ENCODE measurements at regions not wholly inside any gene's neighbourhood (a gene's known extent, or its start where the extent isn't known, plus 50 kb on each side); places are given as distances from the start of the nearest gene placed in this dataset.
"Not testable (repeated sequence)": the region's sequence is repeated elsewhere in the genome, so short reads cannot be mapped to it uniquely, and the experiment has no call there.

GRCh38 chr13:34738254-34738992 is 203.6 kb upstream of the NBEA start:
- H3K27ac ChIP-seq (ENCODE audit: extremely low read depth, low read depth, low read length) = no peak overlapping the region
- CTCF ChIA-PET = interaction anchor here (0.7 kb wide), 2 partner anchors 156 to 675 kb away, joined by 3 read pairs; no protein-coding TSS in a partner anchor
- no peaks in the 10 kb centered on the region for H3K36me3 ChIP-seq (ENCODE audit: control insufficient read depth in 2 of 2, insufficient read depth in 1 of 2, low read length in 2 of 2)
- TF ChIP-seq ZNF707 (tag by site-specific recombination; IDR thresholded peaks at IDR 0.05) = no peak
- no peak for TF ChIP-seq ZNF184 (tag by site-specific recombination; IDR thresholded peaks at IDR 0.05)
- no peak for TF ChIP-seq ZSCAN5A (tag by site-specific recombination; IDR thresholded peaks at IDR 0.05)
- no peaks in the 10 kb centered on the region for H3K4me1 ChIP-seq (ENCODE audit: control insufficient read depth, insufficient read depth, low read length)
- H3K4me3 ChIP-seq (ENCODE audit: low read depth, low read length) = no peak overlapping the region
- POLR2A ChIA-PET = no interaction called here
- H3K9me3 ChIP-seq (ENCODE audit: control insufficient read depth, insufficient read depth, low read depth, low read length) = no peaks in the 10 kb centered on the region

- CTCF ChIA-PET; POLR2A ChIA-PET; H3K27ac ChIP-seq (ENCODE audit: extremely low read depth, low read depth, low read length); H3K9me3 ChIP-seq (ENCODE audit: control insufficient read depth, insufficient read depth, low read depth, low read length); H3K4me1 ChIP-seq (ENCODE audit: control insufficient read depth, insufficient read depth, low read length); H3K36me3 ChIP-seq (ENCODE audit: control insufficient read depth in 2 of 2, insufficient read depth in 1 of 2, low read length in 2 of 2); H3K4me3 ChIP-seq (ENCODE audit: low read depth, low read length): not testable (repeated sequence)
These were observed 195.0 kb upstream of the NBEA start for GRCh38 chr13:34747056-34747455.

- Histone ChIP-seq H3K9me3 (ENCODE audit: control insufficient read depth, insufficient read depth, low read depth, low read length) (no peaks in the 10 kb centered on the region), H3K4me3 (ENCODE audit: low read depth, low read length) (no peak overlapping the region), H3K4me1 (ENCODE audit: control insufficient read depth, insufficient read depth, low read length) (no peaks in the 10 kb centered on the region), H3K27ac (ENCODE audit: extremely low read depth, low read depth, low read length) (no peak overlapping the region), H3K36me3 (ENCODE audit: control insufficient read depth in 2 of 2, insufficient read depth in 1 of 2, low read length in 2 of 2) (no peaks in the 10 kb centered on the region)
- CTCF ChIA-PET = no interaction called here
- TF ChIP-seq ZFP41 (tag by site-specific recombination; IDR thresholded peaks at IDR 0.05; ENCODE audit: borderline replicate concordance) (no peak), BCL11B (tag by site-specific recombination; IDR thresholded peaks at IDR 0.05; ENCODE audit: low read depth) (no peak), ZNF692 (tag by site-specific recombination; IDR thresholded peaks at IDR 0.05) (no peak), REPIN1 (tag by site-specific recombination; IDR thresholded peaks at IDR 0.05; ENCODE audit: low read depth) (no peak), ZNF24 (tag by site-specific recombination; IDR thresholded peaks at IDR 0.05) (no peak), TCF7L2 (IDR thresholded peaks at IDR 0.05; ENCODE audit: borderline replicate concordance, low read depth, low read length) (no peak), HOXD13 (CRISPR knock-in tag; IDR thresholded peaks at IDR 0.05; ENCODE audit: borderline replicate concordance) (no peak), ZNF558 (tag by site-specific recombination; IDR thresholded peaks at IDR 0.05) (no peak), ZNF639 (tag by site-specific recombination; IDR thresholded peaks at IDR 0.05) (no peak), ZFP69B (tag by site-specific recombination; IDR thresholded peaks at IDR 0.05) (no peak), ZNF701 (tag by site-specific recombination; IDR thresholded peaks at IDR 0.05) (no peak), HIC1 (tag by site-specific recombination; IDR thresholded peaks at IDR 0.05) (no peak), ZNF555 (tag by site-specific recombination; conservative IDR thresholded peaks at IDR 0.05) (no peak), ZNF623 (tag by site-specific recombination; IDR thresholded peaks at IDR 0.05) (no peak), ZSCAN16 (tag by site-specific recombination; IDR thresholded peaks at IDR 0.05) (no peak), ZNF585B (tag by site-specific recombination; IDR thresholded peaks at IDR 0.05) (no peak)
- POLR2A ChIA-PET = no interaction called here
These were observed 194.6 kb upstream of the NBEA start for GRCh38 chr13:34747507-34747906.
